Stomach (tissue), 4 donors: ENCODE measurements at regions not wholly inside any gene's neighbourhood (a gene's known extent, or its start where the extent isn't known, plus 50 kb on each side); places are given as distances from the start of the nearest gene placed in this dataset.

ENCODE experiments used
- POLR2A ChIP-seq, 4 donors: fragments of 450-650 bp; IDR thresholded peaks; one replicate each; pipeline ENCODE4 v1.6.1; 2016; ENCODE audit warnings: antibody characterized with exemption in 4 of 4, control low read depth in 2 of 4, mild to moderate bottlenecking in 1 of 4, moderate library complexity in 1 of 4
- POLR2AphosphoS5 ChIP-seq, 3 donors: sonication (generic); formaldehyde crosslinking; IDR thresholded peaks; one replicate each; pipeline ENCODE4 v1.6.1; 2016; ENCODE audit warnings: antibody characterized with exemption in 3 of 3
- TF ChIP-seq, protein P1 (sequence below), 7 experiments: fragments of 450-650 bp in 4 of 7; fragments of 200-600 bp in 3 of 7; sonication (generic) in 3 of 7; IDR thresholded peaks; one replicate each; pipeline ENCODE4 v1.5.1; 2016 to 2019; ENCODE audit warnings: antibody characterized with exemption in 7 of 7, control low read depth in 2 of 7, mild to moderate bottlenecking in 1 of 7

DNA sequence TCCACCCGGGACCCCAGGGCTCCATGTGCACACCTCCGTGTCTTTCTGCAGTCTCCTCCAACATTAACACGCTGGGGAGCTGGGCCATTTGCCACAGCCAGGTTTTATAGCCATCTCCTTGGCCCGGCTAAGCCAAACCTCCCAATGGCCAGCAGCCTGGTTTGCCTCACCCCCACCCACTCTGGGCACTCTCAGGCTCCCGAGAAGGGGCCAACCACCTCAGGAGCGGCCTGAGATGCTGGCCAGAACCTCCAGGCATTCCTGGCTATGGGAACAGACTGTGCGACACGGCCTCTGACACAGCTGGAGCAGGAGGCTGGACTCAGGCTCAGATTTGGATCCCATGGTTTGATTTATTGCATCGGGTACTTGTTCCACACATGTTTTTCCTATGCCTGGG is 289.7 kb downstream of the RPLP1 start:
- TF ChIP-seq POLR2AphosphoS5 (IDR thresholded peaks at IDR 0.05) (no peak), POLR2A (IDR thresholded peaks at IDR 0.05) (no peak)
- TF ChIP-seq, protein P1, sequence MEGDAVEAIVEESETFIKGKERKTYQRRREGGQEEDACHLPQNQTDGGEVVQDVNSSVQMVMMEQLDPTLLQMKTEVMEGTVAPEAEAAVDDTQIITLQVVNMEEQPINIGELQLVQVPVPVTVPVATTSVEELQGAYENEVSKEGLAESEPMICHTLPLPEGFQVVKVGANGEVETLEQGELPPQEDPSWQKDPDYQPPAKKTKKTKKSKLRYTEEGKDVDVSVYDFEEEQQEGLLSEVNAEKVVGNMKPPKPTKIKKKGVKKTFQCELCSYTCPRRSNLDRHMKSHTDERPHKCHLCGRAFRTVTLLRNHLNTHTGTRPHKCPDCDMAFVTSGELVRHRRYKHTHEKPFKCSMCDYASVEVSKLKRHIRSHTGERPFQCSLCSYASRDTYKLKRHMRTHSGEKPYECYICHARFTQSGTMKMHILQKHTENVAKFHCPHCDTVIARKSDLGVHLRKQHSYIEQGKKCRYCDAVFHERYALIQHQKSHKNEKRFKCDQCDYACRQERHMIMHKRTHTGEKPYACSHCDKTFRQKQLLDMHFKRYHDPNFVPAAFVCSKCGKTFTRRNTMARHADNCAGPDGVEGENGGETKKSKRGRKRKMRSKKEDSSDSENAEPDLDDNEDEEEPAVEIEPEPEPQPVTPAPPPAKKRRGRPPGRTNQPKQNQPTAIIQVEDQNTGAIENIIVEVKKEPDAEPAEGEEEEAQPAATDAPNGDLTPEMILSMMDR (IDR thresholded peaks at IDR 0.05): no peak
